Stimulated activated naive B cell treated with anti-CD40 and anti-IgM and Interleukin-4, amounts not matched to agents 10 μg/mL and 1 μg/mL and 100 μg/mL, for 72 hours (primary cell): ENCODE measurements at regions not wholly inside any gene's neighbourhood (a gene's known extent, or its start where the extent isn't known, plus 50 kb on each side); places are given as distances from the start of the nearest gene placed in this dataset.
"Not testable (repeated sequence)": the region's sequence is repeated elsewhere in the genome, so short reads cannot be mapped to it uniquely, and the experiment has no call there.

ENCODE experiments used
- ATAC-seq, 2 donors: fragments of 150-1000 bp; cut with Tn5 transposase; replicated peaks; 2 replicates each; pipeline ENCODE4 v1.10.0; 2021; ENCODE audit warnings: moderate library complexity in 1 of 2
- DNase-seq: peaks from one replicate; pipeline ENCODE4 v3.0.0; 2021
- H3K27ac Mint-ChIP-seq: one replicate; pipeline ENCODE4 v1.8.0; 2022; ENCODE audit warnings: mild to moderate bottlenecking, mixed read lengths
- H3K27me3 Mint-ChIP-seq, 2 donors: one replicate each; pipeline ENCODE4 v1.8.0; 2022; ENCODE audit warnings: mixed read lengths in 2 of 2
- H3K36me3 Mint-ChIP-seq, 2 donors: one replicate each; pipeline ENCODE4 v1.8.0; 2022; ENCODE audit warnings: mixed read lengths in 2 of 2, mild to moderate bottlenecking in 1 of 2
- H3K4me1 Mint-ChIP-seq, 2 donors: one replicate each; pipeline ENCODE4 v1.8.0; 2022; ENCODE audit warnings: mixed read lengths in 2 of 2, mild to moderate bottlenecking in 1 of 2
- H3K4me3 Mint-ChIP-seq, 2 donors: one replicate each; pipeline ENCODE4 v1.8.0; 2022; ENCODE audit warnings: mild to moderate bottlenecking in 2 of 2, mixed read lengths in 2 of 2, moderate library complexity in 1 of 2
- H3K9me3 Mint-ChIP-seq, 2 donors: one replicate each; pipeline ENCODE4 v1.8.0; 2022; ENCODE audit warnings: mixed read lengths in 2 of 2, mild to moderate bottlenecking in 1 of 2

GRCh38 chr4:67365661-67366245 is 179.6 kb downstream of the CENPC start:
- Mint-ChIP-seq H3K4me1 (no peaks in the 10 kb centered on the region), H3K4me3 (no peak overlapping the region), H3K36me3 (peaks cover 0 to 1% of the 10 kb centered on the region in 2 donors), H3K27ac (no peak overlapping the region), H3K27me3 (peaks cover 0 to 21% of the 10 kb centered on the region in 2 donors), H3K9me3 (peaks cover 6 to 17% of the 10 kb centered on the region in 2 donors)
- ATAC-seq, result no peak
- no peak for DNase-seq

GRCh38 chr4:67355806-67356205 is 189.5 kb downstream of the CENPC start:
- H3K4me1 Mint-ChIP-seq, result peaks cover 0 to 1% of the 10 kb centered on the region in 2 donors

GRCh38 chr4:67346654-67347053 is 198.6 kb downstream of the CENPC start:
- H3K4me1 Mint-ChIP-seq, result peaks cover 0 to 1% of the 10 kb centered on the region in 2 donors
- no peaks in the 10 kb centered on the region for H3K9me3 Mint-ChIP-seq
- no peaks in the 10 kb centered on the region for H3K36me3 Mint-ChIP-seq
- H3K4me3 Mint-ChIP-seq, result no peak overlapping the region
- DNase-seq (no peak), ATAC-seq (no peak)
- no peaks in the 10 kb centered on the region for H3K27me3 Mint-ChIP-seq
- H3K27ac Mint-ChIP-seq, result no peak overlapping the region

More at GRCh38 chr4:67355806-67356205, 189.5 kb downstream of the CENPC start:
- Mint-ChIP-seq H3K27me3 (no peaks in the 10 kb centered on the region), H3K9me3 (peaks cover 0 to 2% of the 10 kb centered on the region in 2 donors), H3K4me3 (no peak overlapping the region), H3K27ac (no peak overlapping the region), H3K36me3 (no peaks in the 10 kb centered on the region)
- ATAC-seq (no peak), DNase-seq (no peak)

- Mint-ChIP-seq H3K27me3 (no peaks in the 10 kb centered on the region), H3K4me3 (no peak overlapping the region), H3K4me1 (no peaks in the 10 kb centered on the region), H3K36me3 (no peaks in the 10 kb centered on the region), H3K27ac (no peak overlapping the region), H3K9me3 (no peaks in the 10 kb centered on the region)
- DNase-seq (no peak), ATAC-seq (no peak)
Observed at GRCh38 chr4:67344594-67345380, 200.5 kb downstream of the CENPC start.

- Mint-ChIP-seq H3K27me3 (no peaks in the 10 kb centered on the region), H3K9me3 (no peaks in the 10 kb centered on the region), H3K4me1 (no peaks in the 10 kb centered on the region), H3K27ac (no peak overlapping the region), H3K36me3 (no peaks in the 10 kb centered on the region), H3K4me3 (no peak overlapping the region)
- DNase-seq (no peak), ATAC-seq (no peak)
Observed at GRCh38 chr4:67343199-67343598, 202.1 kb downstream of the CENPC start.

- H3K9me3 Mint-ChIP-seq, result no peaks in the 10 kb centered on the region
- no peaks in the 10 kb centered on the region for H3K4me1 Mint-ChIP-seq
- ATAC-seq (no peak), DNase-seq (no peak)
- H3K27me3 Mint-ChIP-seq, result no peaks in the 10 kb centered on the region
- no peaks in the 10 kb centered on the region for H3K36me3 Mint-ChIP-seq
- no peak overlapping the region for H3K4me3 Mint-ChIP-seq
- no peak overlapping the region for H3K27ac Mint-ChIP-seq
Observed at GRCh38 chr4:67342291-67342690, 203.0 kb downstream of the CENPC start.

- DNase-seq, result no peak
Observed at GRCh38 chr4:67333664-67334063, 211.6 kb downstream of the CENPC start.

GRCh38 chr4:67332627-67333026 is 212.7 kb downstream of the CENPC start:
- DNase-seq (no peak), ATAC-seq (peak in 1 of 2 donors; percentile 39)
- Mint-ChIP-seq H3K9me3 (no peaks in the 10 kb centered on the region), H3K36me3 (no peaks in the 10 kb centered on the region), H3K27me3 (peaks cover 3 to 20% of the 10 kb centered on the region in 2 donors), H3K27ac (no peak overlapping the region), H3K4me3 (no peak overlapping the region), H3K4me1 (peaks cover 0 to under 1% of the 10 kb centered on the region in 2 donors)

More at GRCh38 chr4:67333664-67334063, 211.6 kb downstream of the CENPC start:
- no peak overlapping the region for H3K27ac Mint-ChIP-seq
- H3K4me3 Mint-ChIP-seq, result no peak overlapping the region
- H3K27me3 Mint-ChIP-seq, result peaks cover 3 to 14% of the 10 kb centered on the region in 2 donors
- no peaks in the 10 kb centered on the region for H3K4me1 Mint-ChIP-seq
- no peaks in the 10 kb centered on the region for H3K9me3 Mint-ChIP-seq
- ATAC-seq, result no peak
- no peaks in the 10 kb centered on the region for H3K36me3 Mint-ChIP-seq

- no peak overlapping the region for H3K4me3 Mint-ChIP-seq
- no peak for ATAC-seq
- no peak for DNase-seq
- H3K36me3 Mint-ChIP-seq, result no peaks in the 10 kb centered on the region
- H3K4me1 Mint-ChIP-seq, result peaks cover 0 to 5% of the 10 kb centered on the region in 2 donors
- no peaks in the 10 kb centered on the region for H3K9me3 Mint-ChIP-seq
- H3K27ac Mint-ChIP-seq, result no peak overlapping the region
- peaks cover 0 to 8% of the 10 kb centered on the region in 2 donors for H3K27me3 Mint-ChIP-seq
Observed at GRCh38 chr4:67328393-67328792, 216.9 kb downstream of the CENPC start.

GRCh38 chr4:67328018-67328278 is 217.4 kb downstream of the CENPC start:
- H3K27ac Mint-ChIP-seq, result no peak overlapping the region
- H3K27me3 Mint-ChIP-seq, result peaks cover 0 to 8% of the 10 kb centered on the region in 2 donors
- ATAC-seq (no peak), DNase-seq (no peak)
- H3K4me1 Mint-ChIP-seq, result peaks cover 0 to 5% of the 10 kb centered on the region in 2 donors
- H3K4me3 Mint-ChIP-seq, result no peak overlapping the region
- no peaks in the 10 kb centered on the region for H3K9me3 Mint-ChIP-seq
- H3K36me3 Mint-ChIP-seq, result no peaks in the 10 kb centered on the region

GRCh38 chr4:67327245-67328017 is 217.9 kb downstream of the CENPC start:
- H3K4me3 Mint-ChIP-seq, result no peak overlapping the region
- DNase-seq (peak; percentile 21), ATAC-seq (peak; percentile 73 to 82)
- H3K4me1 Mint-ChIP-seq, result peaks cover 0 to 5% of the 10 kb centered on the region in 2 donors
- peaks cover 0 to 8% of the 10 kb centered on the region in 2 donors for H3K27me3 Mint-ChIP-seq
- H3K9me3 Mint-ChIP-seq, result no peaks in the 10 kb centered on the region
- H3K27ac Mint-ChIP-seq, result no peak overlapping the region
- H3K36me3 Mint-ChIP-seq, result no peaks in the 10 kb centered on the region

- no peak for DNase-seq
- Mint-ChIP-seq H3K4me1 (peaks cover 0 to 5% of the 10 kb centered on the region in 2 donors), H3K4me3 (no peak overlapping the region), H3K27ac (no peak overlapping the region), H3K36me3 (no peaks in the 10 kb centered on the region), H3K27me3 (peaks cover 0 to 8% of the 10 kb centered on the region in 2 donors), H3K9me3 (no peaks in the 10 kb centered on the region)
- ATAC-seq, result no peak
Observed at GRCh38 chr4:67325791-67326190, 219.5 kb downstream of the CENPC start.

- Mint-ChIP-seq H3K9me3 (no peaks in the 10 kb centered on the region), H3K4me1 (no peaks in the 10 kb centered on the region), H3K27ac (no peak overlapping the region), H3K27me3 (no peaks in the 10 kb centered on the region), H3K4me3 (no peak overlapping the region), H3K36me3 (no peaks in the 10 kb centered on the region)
- ATAC-seq (no peak), DNase-seq (no peak)
Observed at GRCh38 chr4:67320645-67321044, 224.7 kb downstream of the CENPC start.

- ATAC-seq, DNase-seq, H3K36me3 Mint-ChIP-seq, H3K27ac Mint-ChIP-seq, H3K9me3 Mint-ChIP-seq, H3K4me3 Mint-ChIP-seq, H3K4me1 Mint-ChIP-seq, H3K27me3 Mint-ChIP-seq: not testable (repeated sequence)
Observed at GRCh38 chr4:67319607-67320006, 225.7 kb downstream of the CENPC start.
